WERI-Rb-1 (cell line): ENCODE measurements at regions not wholly inside any gene's neighbourhood (a gene's known extent, or its start where the extent isn't known, plus 50 kb on each side); places are given as distances from the start of the nearest gene placed in this dataset.

Experiments
- DNase-seq: peaks from one replicate; pipeline ENCODE4 v3.0.0-alpha.2; 2020
- H3K27ac ChIP-seq: fragments of 250-450 bp; sonication (Bioruptor Pico); 2 replicates; pipeline ENCODE4 v1.5.1; 2020; ENCODE audit warnings: mild to moderate bottlenecking, moderate library complexity
- H3K27me3 ChIP-seq: fragments of 250-450 bp; sonication (Bioruptor Pico); 2 replicates; pipeline ENCODE4 v1.5.1; 2021; ENCODE audit warnings: mild to moderate bottlenecking, low read depth, moderate library complexity; ENCODE audit not compliant: insufficient read depth, severe bottlenecking
- H3K36me3 ChIP-seq: fragments of 250-450 bp; sonication (Bioruptor Pico); 2 replicates; pipeline ENCODE4 v1.5.1; 2020; ENCODE audit warnings: mild to moderate bottlenecking, moderate library complexity
- H3K4me3 ChIP-seq: 2 replicates; pipeline ENCODE4 v1.5.1; 2011; ENCODE audit warnings: low read depth, mild to moderate bottlenecking, control low read depth, low read length
- H3K9me3 ChIP-seq: fragments of 250-450 bp; sonication (Bioruptor Pico); 2 replicates; pipeline ENCODE4 v1.5.1; 2021; ENCODE audit warnings: mild to moderate bottlenecking, moderate library complexity; ENCODE audit not compliant: severe bottlenecking
- TF ChIP-seq, protein P1 (sequence below): IDR thresholded peaks from 2 replicates; pipeline ENCODE4 v1.5.1; 2011; ENCODE audit warnings: low read depth, mild to moderate bottlenecking, control low read depth, inconsistent platforms, low read length

DNA sequence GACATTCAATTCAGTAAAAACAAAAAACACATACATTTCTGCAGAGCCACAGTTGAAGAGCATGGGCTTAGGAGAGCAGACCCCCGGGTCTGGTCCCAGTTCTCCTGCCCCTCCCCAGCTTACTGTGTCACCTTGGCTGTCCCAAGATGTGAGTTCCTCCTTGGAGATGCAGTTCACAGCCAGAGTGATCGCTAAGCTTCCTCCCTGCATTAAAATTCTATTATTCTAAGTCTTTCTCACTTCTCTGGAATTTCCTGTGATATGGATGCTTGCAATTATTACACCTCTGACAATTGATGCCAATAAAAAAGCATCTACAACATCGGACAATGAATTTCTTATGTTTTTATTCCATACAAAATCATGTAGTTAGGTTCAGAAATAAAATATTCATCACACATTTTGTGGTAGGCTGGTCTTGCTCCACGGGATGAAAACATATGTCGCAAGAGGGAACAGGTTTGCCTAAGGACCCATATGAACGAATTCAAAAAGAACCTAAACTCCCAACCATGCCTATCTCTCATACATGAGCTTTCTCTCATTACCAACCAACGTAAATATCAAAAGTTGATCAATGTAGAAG lies 328.5 kb upstream of the RUNX1 start:
- TF ChIP-seq, protein P1, sequence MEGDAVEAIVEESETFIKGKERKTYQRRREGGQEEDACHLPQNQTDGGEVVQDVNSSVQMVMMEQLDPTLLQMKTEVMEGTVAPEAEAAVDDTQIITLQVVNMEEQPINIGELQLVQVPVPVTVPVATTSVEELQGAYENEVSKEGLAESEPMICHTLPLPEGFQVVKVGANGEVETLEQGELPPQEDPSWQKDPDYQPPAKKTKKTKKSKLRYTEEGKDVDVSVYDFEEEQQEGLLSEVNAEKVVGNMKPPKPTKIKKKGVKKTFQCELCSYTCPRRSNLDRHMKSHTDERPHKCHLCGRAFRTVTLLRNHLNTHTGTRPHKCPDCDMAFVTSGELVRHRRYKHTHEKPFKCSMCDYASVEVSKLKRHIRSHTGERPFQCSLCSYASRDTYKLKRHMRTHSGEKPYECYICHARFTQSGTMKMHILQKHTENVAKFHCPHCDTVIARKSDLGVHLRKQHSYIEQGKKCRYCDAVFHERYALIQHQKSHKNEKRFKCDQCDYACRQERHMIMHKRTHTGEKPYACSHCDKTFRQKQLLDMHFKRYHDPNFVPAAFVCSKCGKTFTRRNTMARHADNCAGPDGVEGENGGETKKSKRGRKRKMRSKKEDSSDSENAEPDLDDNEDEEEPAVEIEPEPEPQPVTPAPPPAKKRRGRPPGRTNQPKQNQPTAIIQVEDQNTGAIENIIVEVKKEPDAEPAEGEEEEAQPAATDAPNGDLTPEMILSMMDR = no peak
- no peak overlapping the region for H3K27ac ChIP-seq
- no peak for DNase-seq

DNA sequence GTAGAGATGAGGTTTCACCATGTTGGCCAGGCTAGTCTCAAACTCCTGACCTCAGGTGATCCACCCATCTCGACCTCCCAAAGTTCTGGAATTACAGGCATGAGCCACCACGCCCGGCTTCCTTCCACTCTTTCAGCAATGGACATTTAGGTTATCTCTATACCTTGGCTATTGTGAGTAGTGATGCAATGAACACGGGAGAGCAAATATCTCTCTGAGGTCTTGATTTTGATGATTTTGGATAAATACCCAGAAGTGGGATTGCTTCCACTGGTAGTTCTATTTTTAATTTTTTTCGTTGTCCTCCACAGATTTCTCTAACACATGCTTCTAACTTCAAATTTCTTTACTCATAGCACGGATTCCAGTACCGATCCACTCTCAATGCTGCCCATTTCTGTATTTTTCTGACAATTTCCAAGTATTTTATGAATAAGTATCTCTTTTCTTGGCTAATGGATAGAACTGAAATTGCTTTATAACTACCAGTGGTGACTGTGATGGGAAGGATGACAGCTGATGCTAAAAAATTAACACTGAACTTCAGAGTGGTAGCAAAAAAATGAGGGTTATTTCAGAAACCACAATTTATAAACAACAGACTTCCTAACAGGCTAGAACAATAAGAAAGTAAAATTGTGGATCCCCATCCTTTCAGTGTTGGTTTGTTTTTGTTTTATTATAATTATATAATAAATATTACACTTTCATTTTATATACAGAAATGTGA lies 327.5 kb upstream of the RUNX1 start:
- Histone ChIP-seq H3K9me3 (peaks cover 3% of the 10 kb centered on the region), H3K4me3 (no peak overlapping the region), H3K27me3 (peaks cover 83% of the 10 kb centered on the region), H3K27ac (no peak overlapping the region), H3K36me3 (no peaks in the 10 kb centered on the region)
- TF ChIP-seq, protein P1 = no peak
- no peak for DNase-seq

More for the DNA sequence above, 328.5 kb upstream of the RUNX1 start:
- Histone ChIP-seq H3K9me3 (peaks cover 3% of the 10 kb centered on the region), H3K36me3 (no peaks in the 10 kb centered on the region), H3K4me3 (no peak overlapping the region), H3K27me3 (peaks cover 83% of the 10 kb centered on the region)

DNA sequence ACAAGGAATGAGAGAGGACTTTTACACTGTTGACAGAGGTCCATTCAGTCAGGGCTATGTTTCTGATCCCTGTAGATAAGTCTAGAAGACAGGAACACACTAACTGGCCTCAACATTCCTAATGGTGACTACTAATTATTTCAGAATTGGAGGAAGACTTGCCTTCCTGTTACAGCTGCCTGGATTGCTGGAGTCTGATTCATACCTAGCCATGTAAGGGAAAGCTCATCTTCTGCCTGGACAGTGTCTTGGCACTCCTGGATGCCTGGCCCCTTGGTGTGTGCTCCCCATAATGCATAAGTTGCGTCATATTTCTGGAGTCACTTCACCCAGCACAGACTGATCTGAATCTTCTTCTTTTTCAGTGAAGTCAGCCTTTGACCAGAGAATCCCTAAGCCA lies 326.0 kb upstream of the RUNX1 start:
- Histone ChIP-seq H3K27ac (no peak overlapping the region), H3K27me3 (peaks cover 88% of the 10 kb centered on the region), H3K9me3 (peaks cover under 1% of the 10 kb centered on the region), H3K36me3 (no peaks in the 10 kb centered on the region), H3K4me3 (no peak overlapping the region)
- no peak for DNase-seq
- TF ChIP-seq, protein P1 = no peak

DNA sequence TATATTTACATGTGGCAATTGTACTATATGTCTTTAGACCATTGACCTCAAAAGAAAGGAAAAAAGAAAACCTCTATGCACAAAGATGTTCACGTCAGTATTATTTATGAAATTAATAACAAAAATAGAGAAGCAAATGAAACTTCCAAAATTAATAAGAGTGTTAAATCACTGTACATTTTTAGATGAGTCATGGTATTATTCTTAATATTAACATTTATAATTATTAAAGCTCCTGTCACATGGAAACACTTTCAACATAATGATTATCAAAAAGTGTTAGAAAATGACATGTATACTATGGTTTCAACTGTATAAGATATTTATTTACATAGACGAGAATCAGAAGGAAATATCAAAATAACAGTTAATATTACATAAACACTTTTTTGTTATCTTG lies 324.9 kb upstream of the RUNX1 start:
- DNase-seq = no peak
- H3K9me3 ChIP-seq = no peaks in the 10 kb centered on the region
- H3K4me3 ChIP-seq = no peak overlapping the region
- no peak overlapping the region for H3K27ac ChIP-seq
- peaks cover 90% of the 10 kb centered on the region for H3K27me3 ChIP-seq
- TF ChIP-seq, protein P1 = no peak
- H3K36me3 ChIP-seq = no peaks in the 10 kb centered on the region

DNA sequence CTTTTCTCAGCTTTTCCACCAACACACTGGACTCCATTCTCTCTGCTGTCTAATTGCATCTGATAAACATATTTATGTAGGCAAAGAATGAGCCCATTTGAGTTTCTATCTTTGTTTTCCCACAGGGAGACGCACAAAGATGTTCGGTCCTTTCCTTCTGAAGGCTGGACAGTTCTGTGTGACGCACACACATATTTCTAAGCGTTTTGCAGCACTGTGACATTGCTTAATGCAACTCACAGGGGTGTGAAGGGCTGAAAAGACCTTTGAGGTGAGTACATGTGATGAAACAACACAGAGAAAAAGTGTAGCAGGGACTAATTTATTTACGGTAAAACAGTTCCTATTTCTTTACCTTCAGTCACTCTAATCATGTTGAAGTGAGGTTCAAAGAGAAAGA lies 323.1 kb upstream of the RUNX1 start:
- Histone ChIP-seq H3K4me3 (no peak overlapping the region), H3K36me3 (no peaks in the 10 kb centered on the region), H3K27me3 (peaks cover 88% of the 10 kb centered on the region), H3K27ac (no peak overlapping the region), H3K9me3 (no peaks in the 10 kb centered on the region)
- DNase-seq = no peak
- TF ChIP-seq, protein P1 = no peak

DNA sequence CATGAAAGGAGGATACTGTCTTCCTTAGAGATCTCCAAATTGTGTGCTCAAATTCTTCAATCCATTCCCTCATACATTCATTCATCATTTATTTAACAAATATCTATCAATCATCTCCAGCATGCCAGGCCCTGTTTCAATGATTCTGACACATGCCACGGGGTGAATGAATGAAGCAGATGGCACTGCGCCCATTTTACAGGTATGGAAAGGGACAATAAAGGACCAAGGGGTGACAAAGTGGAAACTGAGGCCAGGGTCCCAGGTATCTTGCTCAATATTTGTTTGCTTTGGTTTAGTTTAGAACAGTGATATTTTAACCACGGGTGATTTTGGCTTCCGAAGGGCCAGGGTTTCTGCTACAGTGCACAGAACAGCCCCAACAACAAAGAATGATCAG lies 321.6 kb upstream of the RUNX1 start:
- H3K27me3 ChIP-seq = peaks cover 86% of the 10 kb centered on the region
- no peak for DNase-seq
- H3K4me3 ChIP-seq = no peak overlapping the region
- H3K27ac ChIP-seq = no peak overlapping the region
- no peaks in the 10 kb centered on the region for H3K9me3 ChIP-seq
- H3K36me3 ChIP-seq = no peaks in the 10 kb centered on the region
- TF ChIP-seq, protein P1 = no peak
